K562 (cell line): ENCODE measurements at regions not wholly inside any gene's neighbourhood (a gene's known extent, or its start where the extent isn't known, plus 50 kb on each side); places are given as distances from the start of the nearest gene placed in this dataset.

ENCODE experiments used
- CBFA2T2 ChIP-seq: fragments of 450-650 bp; conservative IDR thresholded peaks from 2 replicates; pipeline ENCODE4 v1.6.1; 2017; ENCODE audit warnings: mild to moderate bottlenecking
- NR3C1 ChIP-seq: sonication (generic); formaldehyde crosslinking; IDR thresholded peaks from 2 replicates; pipeline ENCODE4 v1.8.1; 2022; ENCODE audit warnings: missing genetic modification reagents
- TEAD4 ChIP-seq, 2 experiments: sonication (generic) in 1 of 2; formaldehyde crosslinking in 1 of 2; IDR thresholded peaks; 2 replicates each; pipeline versions ENCODE4 v1.6.1 to v1.8.0; 2012 to 2022; ENCODE audit warnings: borderline replicate concordance in 1 of 2, inconsistent platforms in 1 of 2, low read length in 1 of 2, mild to moderate bottlenecking in 1 of 2, missing genetic modification reagents in 1 of 2
- ZBTB8A ChIP-seq: fragments of 450-650 bp; IDR thresholded peaks from 2 replicates; pipeline ENCODE4 v1.6.1; 2018; ENCODE audit warnings: mild to moderate bottlenecking, moderate library complexity; ENCODE audit not compliant: partially characterized antibody
- ZNF232 ChIP-seq: sonication (generic); formaldehyde crosslinking; IDR thresholded peaks from 2 replicates; pipeline ENCODE4 v1.8.0; 2022; ENCODE audit warnings: mild to moderate bottlenecking, missing genetic modification reagents
- ZNF384 ChIP-seq: IDR thresholded peaks from 2 replicates; pipeline ENCODE4 v1.6.1; 2012; ENCODE audit warnings: low read depth, low read length, improper control_type of control experiment
- TF ChIP-seq, protein P1 (sequence below): sonication (generic); formaldehyde crosslinking; IDR thresholded peaks from 2 replicates; pipeline ENCODE4 v1.8.1; 2023; ENCODE audit warnings: mild to moderate bottlenecking, missing genetic modification reagents
- TF ChIP-seq, protein P2 (sequence below), 3 experiments: IDR thresholded peaks in 2 of 3; conservative IDR thresholded peaks in 1 of 3; 2 replicates each; pipeline ENCODE4 v1.5.1; 2011 to 2012; ENCODE audit warnings: low read length in 3 of 3, mild to moderate bottlenecking in 3 of 3, control low read depth in 2 of 3, improper control_type of control experiment in 1 of 3, inconsistent platforms in 1 of 3, low read depth in 1 of 3, mixed read lengths in 1 of 3, moderate library complexity in 1 of 3; ENCODE audit not compliant: insufficient read depth in 2 of 3

DNA sequence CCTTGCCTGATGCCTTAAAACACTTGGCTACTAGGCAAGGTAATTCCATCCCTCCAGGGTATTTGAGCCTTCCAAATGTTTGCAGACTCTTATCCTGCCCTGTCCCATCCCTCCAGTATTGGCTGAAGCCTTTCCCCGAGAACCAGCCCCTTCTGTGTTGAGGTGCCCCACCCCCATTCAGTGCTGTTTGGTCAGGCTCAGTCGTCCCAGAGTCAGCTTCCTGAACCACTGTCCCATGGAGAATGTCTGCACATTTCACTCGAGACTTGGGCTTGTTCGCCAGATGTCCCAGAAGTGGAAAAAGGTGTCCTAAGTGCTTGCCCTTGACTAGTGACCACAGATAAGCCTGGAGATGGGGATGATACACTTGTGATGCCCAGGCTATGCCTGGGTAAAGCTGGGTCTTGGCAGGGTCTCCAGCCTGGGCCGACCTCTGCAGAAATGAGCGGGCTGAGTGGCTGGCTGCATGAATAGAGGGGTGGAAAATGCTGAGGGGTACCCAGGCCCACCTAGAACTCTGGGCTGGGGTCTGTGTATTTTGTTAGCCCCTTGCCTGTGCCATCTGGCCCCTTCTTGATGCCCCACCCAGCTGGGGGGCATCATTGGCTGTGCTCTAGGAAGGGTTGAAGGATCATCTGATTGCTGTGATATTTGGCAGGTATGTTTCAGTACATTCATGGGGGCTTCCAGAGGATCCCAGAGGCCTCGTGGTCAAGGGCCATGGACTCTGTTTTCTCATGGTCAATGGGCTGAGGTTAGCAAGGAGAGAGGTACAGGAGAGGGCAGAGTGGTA lies 178.4 kb downstream of the MACROH2A1 start:
- TF ChIP-seq ZNF384 = no peak
- TF ChIP-seq, protein P1, sequence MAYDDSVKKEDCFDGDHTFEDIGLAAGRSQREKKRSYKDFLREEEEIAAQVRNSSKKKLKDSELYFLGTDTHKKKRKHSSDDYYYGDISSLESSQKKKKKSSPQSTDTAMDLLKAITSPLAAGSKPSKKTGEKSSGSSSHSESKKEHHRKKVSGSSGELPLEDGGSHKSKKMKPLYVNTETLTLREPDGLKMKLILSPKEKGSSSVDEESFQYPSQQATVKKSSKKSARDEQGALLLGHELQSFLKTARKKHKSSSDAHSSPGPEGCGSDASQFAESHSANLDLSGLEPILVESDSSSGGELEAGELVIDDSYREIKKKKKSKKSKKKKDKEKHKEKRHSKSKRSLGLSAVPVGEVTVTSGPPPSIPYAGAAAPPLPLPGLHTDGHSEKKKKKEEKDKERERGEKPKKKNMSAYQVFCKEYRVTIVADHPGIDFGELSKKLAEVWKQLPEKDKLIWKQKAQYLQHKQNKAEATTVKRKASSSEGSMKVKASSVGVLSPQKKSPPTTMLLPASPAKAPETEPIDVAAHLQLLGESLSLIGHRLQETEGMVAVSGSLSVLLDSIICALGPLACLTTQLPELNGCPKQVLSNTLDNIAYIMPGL (CRISPR knock-in tag) = no peak
- TF ChIP-seq TEAD4 (IDR thresholded peaks at IDR 0.05; ENCODE audit: low read length) = no peak
- TF ChIP-seq TEAD4 (CRISPR knock-in tag; IDR thresholded peaks at IDR 0.05; ENCODE audit: borderline replicate concordance) = no peak
- TF ChIP-seq ZBTB8A = no peak
- TF ChIP-seq, protein P2, sequence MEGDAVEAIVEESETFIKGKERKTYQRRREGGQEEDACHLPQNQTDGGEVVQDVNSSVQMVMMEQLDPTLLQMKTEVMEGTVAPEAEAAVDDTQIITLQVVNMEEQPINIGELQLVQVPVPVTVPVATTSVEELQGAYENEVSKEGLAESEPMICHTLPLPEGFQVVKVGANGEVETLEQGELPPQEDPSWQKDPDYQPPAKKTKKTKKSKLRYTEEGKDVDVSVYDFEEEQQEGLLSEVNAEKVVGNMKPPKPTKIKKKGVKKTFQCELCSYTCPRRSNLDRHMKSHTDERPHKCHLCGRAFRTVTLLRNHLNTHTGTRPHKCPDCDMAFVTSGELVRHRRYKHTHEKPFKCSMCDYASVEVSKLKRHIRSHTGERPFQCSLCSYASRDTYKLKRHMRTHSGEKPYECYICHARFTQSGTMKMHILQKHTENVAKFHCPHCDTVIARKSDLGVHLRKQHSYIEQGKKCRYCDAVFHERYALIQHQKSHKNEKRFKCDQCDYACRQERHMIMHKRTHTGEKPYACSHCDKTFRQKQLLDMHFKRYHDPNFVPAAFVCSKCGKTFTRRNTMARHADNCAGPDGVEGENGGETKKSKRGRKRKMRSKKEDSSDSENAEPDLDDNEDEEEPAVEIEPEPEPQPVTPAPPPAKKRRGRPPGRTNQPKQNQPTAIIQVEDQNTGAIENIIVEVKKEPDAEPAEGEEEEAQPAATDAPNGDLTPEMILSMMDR (IDR thresholded peaks at IDR 0.05 in 2 of 3, conservative IDR thresholded peaks at IDR 0.05 in 1 of 3; ENCODE audit: insufficient read depth in 2 of 3, low read depth in 1 of 3, low read length in 3 of 3) = no peak
- TF ChIP-seq CBFA2T2 = no peak
- no peak for TF ChIP-seq ZNF232 (CRISPR knock-in tag)
- TF ChIP-seq NR3C1 (CRISPR knock-in tag) = no peak
